ENCODE measurements at regions not wholly inside any gene's neighbourhood (a gene's known extent, or its start where the extent isn't known, plus 50 kb on each side); places are given as distances from the start of the nearest gene placed in this dataset.

GRCh38 chr4:124015766-124016165 is 619.2 kb downstream of the SPRY1 start:
- no peak for TF ChIP-seq CTCF (conservative IDR thresholded peaks at IDR 0.05 in 1 of 2, IDR thresholded peaks at IDR 0.05 in 1 of 2; ENCODE audit: low read depth in 1 of 2, low read length in 2 of 2)
- TF ChIP-seq EZH2 (IDR thresholded peaks at IDR 0.05; ENCODE audit: low read length, missing control alignments): no peak

All from fibroblast of lung (primary cell).